ENCODE measurements at regions not wholly inside any gene's neighbourhood (a gene's known extent, or its start where the extent isn't known, plus 50 kb on each side); places are given as distances from the start of the nearest gene placed in this dataset.

DNA sequence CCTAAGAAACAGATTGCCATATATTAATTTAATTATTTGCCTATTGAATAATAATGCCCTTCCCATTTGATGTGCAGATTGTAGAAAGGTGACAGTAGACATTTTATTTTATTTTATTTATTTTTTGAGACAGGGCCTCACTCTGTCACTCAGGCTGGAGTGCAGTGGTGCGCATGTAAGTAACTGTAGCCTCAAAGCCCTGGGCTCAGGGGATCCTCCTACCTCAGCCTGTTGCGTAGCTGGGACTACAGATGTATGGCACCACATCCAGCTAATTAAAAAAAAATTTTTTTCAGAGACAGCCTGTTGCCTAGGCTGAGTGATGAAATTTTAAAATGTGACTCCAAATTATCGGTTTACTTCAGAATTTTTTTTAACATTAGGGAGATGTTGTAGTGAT lies 1110.0 kb upstream of the EEF2KMT start:
- Histone ChIP-seq H2AFZ (ENCODE audit: low read length) (no peak overlapping the region), H3K4me3 (replicated peaks in 1 of 3; ENCODE audit: insufficient read depth in 1 of 3, low read depth in 2 of 3, low read length in 3 of 3) (no peak overlapping the region), H3K9ac (ENCODE audit: insufficient read depth, low read depth, low read length) (no peak overlapping the region), H3K27me3 (ENCODE audit: control insufficient read depth in 1 of 2, insufficient read depth in 2 of 2, low read length in 2 of 2) (no peaks in the 10 kb centered on the region), H3K4me1 (ENCODE audit: insufficient read depth, low read length) (no peaks in the 10 kb centered on the region), H3K9me3 (ENCODE audit: low read length) (no peaks in the 10 kb centered on the region), H4K20me1 (ENCODE audit: insufficient read depth, low read length) (no peaks in the 10 kb centered on the region), H3K36me3 (replicated peaks in 1 of 2; ENCODE audit: control insufficient read depth in 1 of 2, insufficient read depth in 2 of 2, low read length in 2 of 2) (no peaks in the 10 kb centered on the region), H3K4me2 (ENCODE audit: low read depth, low read length) (no peak overlapping the region), H3K27ac (ENCODE audit: extremely low read length, insufficient read depth, low read length) (no peak overlapping the region), H3K79me2 (ENCODE audit: insufficient read depth, low read length) (no peaks in the 10 kb centered on the region)
- FAIRE-seq (no peak), ATAC-seq (no peak), DNase-seq (ENCODE audit: low spot score) (no peak)
- in situ Hi-C loops (cut with HindIII; ENCODE audit: extremely low pct_ligation_motif_present, low pct_unique_long_range_greater_than_20kb) (no loop called here), intact Hi-C loops (cut with micrococcal nuclease; ENCODE audit: unreplicated experiment) (no loop called here)
- POLR2A ChIA-PET = no interaction called here
- WGBS (ENCODE audit: low lambda C conversion rate) = 9% methylated on average over 3 of the region's 3 CpGs
- TF ChIP-seq HOXD1 (CRISPR knock-in tag; IDR thresholded peaks at IDR 0.05) = no peak
- no peak for TF ChIP-seq NR2F1 (CRISPR knock-in tag; IDR thresholded peaks at IDR 0.05)
- no peak for TF ChIP-seq BHLHE40 (IDR thresholded peaks at IDR 0.05; ENCODE audit: low read length)
- no peak for TF ChIP-seq THAP11 (CRISPR knock-in tag; IDR thresholded peaks at IDR 0.05)
- TF ChIP-seq KDM5A (IDR thresholded peaks at IDR 0.05; ENCODE audit: borderline replicate concordance, low read length) = no peak
- BruUV-seq (replicated peaks) = no TSS peak
- CTCF ChIA-PET (ENCODE audit: low intra/inter-chr PET ratio, low total read pairs) = no interaction called here

DNA sequence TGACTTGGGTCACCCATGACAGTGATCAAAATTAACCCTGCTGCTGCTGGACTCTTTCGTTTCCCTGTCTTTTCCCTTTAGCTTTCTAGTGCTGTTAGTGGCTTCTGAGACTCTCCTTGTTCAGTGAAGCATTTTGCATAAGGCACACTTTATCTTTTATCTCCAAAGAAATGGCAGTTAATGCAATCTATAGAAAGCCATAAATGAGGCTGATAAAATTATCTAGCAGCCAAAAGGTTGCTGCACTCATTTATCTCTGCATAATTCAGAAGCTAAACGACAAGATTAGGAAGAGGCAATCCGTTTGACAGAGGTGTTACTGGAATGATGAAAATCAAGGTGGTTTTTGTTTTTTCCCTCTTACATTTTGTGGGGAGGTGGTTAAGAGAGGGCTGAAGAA lies 1109.5 kb upstream of the EEF2KMT start:
- Histone ChIP-seq H3K9me3 (ENCODE audit: low read length) (no peaks in the 10 kb centered on the region), H3K36me3 (replicated peaks in 1 of 2; ENCODE audit: control insufficient read depth in 1 of 2, insufficient read depth in 2 of 2, low read length in 2 of 2) (no peaks in the 10 kb centered on the region), H3K27me3 (ENCODE audit: control insufficient read depth in 1 of 2, insufficient read depth in 2 of 2, low read length in 2 of 2) (no peaks in the 10 kb centered on the region), H2AFZ (ENCODE audit: low read length) (no peak overlapping the region), H3K79me2 (ENCODE audit: insufficient read depth, low read length) (no peaks in the 10 kb centered on the region), H3K4me1 (ENCODE audit: insufficient read depth, low read length) (no peaks in the 10 kb centered on the region), H4K20me1 (ENCODE audit: insufficient read depth, low read length) (no peaks in the 10 kb centered on the region), H3K9ac (ENCODE audit: insufficient read depth, low read depth, low read length) (no peak overlapping the region), H3K4me2 (ENCODE audit: low read depth, low read length) (no peak overlapping the region), H3K4me3 (replicated peaks in 1 of 3; ENCODE audit: insufficient read depth in 1 of 3, low read depth in 2 of 3, low read length in 3 of 3) (no peak overlapping the region), H3K27ac (ENCODE audit: extremely low read length, insufficient read depth, low read length) (no peak overlapping the region)
- ChIA-PET POLR2A (no interaction called here), CTCF (ENCODE audit: low intra/inter-chr PET ratio, low total read pairs) (no interaction called here)
- 4% methylated on average over 3 of the region's 3 CpGs for WGBS (ENCODE audit: low lambda C conversion rate)
- intact Hi-C loops (cut with micrococcal nuclease; ENCODE audit: unreplicated experiment) = no loop called here
- BruUV-seq (replicated peaks) = no TSS peak
- in situ Hi-C loops (cut with HindIII; ENCODE audit: extremely low pct_ligation_motif_present, low pct_unique_long_range_greater_than_20kb) = no loop called here
- FAIRE-seq = no peak
- no peak for ATAC-seq
- no peak for DNase-seq (ENCODE audit: low spot score)
- TF ChIP-seq, protein P1, sequence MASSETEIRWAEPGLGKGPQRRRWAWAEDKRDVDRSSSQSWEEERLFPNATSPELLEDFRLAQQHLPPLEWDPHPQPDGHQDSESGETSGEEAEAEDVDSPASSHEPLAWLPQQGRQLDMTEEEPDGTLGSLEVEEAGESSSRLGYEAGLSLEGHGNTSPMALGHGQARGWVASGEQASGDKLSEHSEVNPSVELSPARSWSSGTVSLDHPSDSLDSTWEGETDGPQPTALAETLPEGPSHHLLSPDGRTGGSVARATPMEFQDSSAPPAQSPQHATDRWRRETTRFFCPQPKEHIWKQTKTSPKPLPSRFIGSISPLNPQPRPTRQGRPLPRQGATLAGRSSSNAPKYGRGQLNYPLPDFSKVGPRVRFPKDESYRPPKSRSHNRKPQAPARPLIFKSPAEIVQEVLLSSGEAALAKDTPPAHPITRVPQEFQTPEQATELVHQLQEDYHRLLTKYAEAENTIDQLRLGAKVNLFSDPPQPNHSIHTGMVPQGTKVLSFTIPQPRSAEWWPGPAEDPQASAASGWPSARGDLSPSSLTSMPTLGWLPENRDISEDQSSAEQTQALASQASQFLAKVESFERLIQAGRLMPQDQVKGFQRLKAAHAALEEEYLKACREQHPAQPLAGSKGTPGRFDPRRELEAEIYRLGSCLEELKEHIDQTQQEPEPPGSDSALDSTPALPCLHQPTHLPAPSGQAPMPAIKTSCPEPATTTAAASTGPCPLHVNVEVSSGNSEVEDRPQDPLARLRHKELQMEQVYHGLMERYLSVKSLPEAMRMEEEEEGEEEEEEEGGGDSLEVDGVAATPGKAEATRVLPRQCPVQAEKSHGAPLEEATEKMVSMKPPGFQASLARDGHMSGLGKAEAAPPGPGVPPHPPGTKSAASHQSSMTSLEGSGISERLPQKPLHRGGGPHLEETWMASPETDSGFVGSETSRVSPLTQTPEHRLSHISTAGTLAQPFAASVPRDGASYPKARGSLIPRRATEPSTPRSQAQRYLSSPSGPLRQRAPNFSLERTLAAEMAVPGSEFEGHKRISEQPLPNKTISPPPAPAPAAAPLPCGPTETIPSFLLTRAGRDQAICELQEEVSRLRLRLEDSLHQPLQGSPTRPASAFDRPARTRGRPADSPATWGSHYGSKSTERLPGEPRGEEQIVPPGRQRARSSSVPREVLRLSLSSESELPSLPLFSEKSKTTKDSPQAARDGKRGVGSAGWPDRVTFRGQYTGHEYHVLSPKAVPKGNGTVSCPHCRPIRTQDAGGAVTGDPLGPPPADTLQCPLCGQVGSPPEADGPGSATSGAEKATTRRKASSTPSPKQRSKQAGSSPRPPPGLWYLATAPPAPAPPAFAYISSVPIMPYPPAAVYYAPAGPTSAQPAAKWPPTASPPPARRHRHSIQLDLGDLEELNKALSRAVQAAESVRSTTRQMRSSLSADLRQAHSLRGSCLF (CRISPR knock-in tag; IDR thresholded peaks at IDR 0.05; ENCODE audit: borderline replicate concordance) = no peak
- TF ChIP-seq SIX4 (CRISPR knock-in tag; IDR thresholded peaks at IDR 0.05) (no peak), FOXK1 (CRISPR knock-in tag; IDR thresholded peaks at IDR 0.05; ENCODE audit: borderline replicate concordance, low read depth) (no peak), TOPORS (CRISPR knock-in tag; IDR thresholded peaks at IDR 0.05) (no peak)
- TF ChIP-seq, protein P2, sequence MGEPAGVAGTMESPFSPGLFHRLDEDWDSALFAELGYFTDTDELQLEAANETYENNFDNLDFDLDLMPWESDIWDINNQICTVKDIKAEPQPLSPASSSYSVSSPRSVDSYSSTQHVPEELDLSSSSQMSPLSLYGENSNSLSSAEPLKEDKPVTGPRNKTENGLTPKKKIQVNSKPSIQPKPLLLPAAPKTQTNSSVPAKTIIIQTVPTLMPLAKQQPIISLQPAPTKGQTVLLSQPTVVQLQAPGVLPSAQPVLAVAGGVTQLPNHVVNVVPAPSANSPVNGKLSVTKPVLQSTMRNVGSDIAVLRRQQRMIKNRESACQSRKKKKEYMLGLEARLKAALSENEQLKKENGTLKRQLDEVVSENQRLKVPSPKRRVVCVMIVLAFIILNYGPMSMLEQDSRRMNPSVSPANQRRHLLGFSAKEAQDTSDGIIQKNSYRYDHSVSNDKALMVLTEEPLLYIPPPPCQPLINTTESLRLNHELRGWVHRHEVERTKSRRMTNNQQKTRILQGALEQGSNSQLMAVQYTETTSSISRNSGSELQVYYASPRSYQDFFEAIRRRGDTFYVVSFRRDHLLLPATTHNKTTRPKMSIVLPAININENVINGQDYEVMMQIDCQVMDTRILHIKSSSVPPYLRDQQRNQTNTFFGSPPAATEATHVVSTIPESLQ (CRISPR knock-in tag; conservative IDR thresholded peaks at IDR 0.05) = no peak

Measured in HepG2 (cell line).